ENCODE measurements at regions not wholly inside any gene's neighbourhood (a gene's known extent, or its start where the extent isn't known, plus 50 kb on each side); places are given as distances from the start of the nearest gene placed in this dataset.

DNA sequence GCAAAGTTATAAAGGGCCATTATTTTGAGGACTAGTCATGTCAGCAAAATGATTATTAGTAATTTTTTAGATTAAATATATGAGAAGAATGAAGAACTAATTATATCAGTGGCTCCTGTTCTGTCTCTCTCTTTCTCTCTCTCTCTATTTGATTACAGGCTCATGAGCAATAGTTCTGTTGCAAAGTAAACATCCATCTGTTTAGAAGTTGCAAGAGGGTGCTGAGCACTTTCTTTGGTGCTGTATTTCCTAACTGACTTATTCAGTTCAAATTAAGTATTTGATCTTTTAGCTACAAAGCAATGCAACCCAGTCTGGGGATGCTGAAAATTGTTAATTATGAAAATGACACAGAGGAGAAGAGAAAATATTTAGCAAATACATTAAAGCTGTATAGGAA is 408.1 kb upstream of the UBE2E3 start:
- H3K36me3 Mint-ChIP-seq (ENCODE audit: low read depth) = no peaks in the 10 kb centered on the region
- TF ChIP-seq, protein P1, sequence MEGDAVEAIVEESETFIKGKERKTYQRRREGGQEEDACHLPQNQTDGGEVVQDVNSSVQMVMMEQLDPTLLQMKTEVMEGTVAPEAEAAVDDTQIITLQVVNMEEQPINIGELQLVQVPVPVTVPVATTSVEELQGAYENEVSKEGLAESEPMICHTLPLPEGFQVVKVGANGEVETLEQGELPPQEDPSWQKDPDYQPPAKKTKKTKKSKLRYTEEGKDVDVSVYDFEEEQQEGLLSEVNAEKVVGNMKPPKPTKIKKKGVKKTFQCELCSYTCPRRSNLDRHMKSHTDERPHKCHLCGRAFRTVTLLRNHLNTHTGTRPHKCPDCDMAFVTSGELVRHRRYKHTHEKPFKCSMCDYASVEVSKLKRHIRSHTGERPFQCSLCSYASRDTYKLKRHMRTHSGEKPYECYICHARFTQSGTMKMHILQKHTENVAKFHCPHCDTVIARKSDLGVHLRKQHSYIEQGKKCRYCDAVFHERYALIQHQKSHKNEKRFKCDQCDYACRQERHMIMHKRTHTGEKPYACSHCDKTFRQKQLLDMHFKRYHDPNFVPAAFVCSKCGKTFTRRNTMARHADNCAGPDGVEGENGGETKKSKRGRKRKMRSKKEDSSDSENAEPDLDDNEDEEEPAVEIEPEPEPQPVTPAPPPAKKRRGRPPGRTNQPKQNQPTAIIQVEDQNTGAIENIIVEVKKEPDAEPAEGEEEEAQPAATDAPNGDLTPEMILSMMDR (conservative IDR thresholded peaks at IDR 0.05) = no peak
- no peak overlapping the region for H3K27ac Mint-ChIP-seq (ENCODE audit: unreplicated experiment)
- H3K27me3 Mint-ChIP-seq (ENCODE audit: low read depth) = no peaks in the 10 kb centered on the region
- no peak for DNase-seq (ENCODE audit: low read depth, low spot score)
- H3K9me3 Mint-ChIP-seq = no peaks in the 10 kb centered on the region
- H3K4me1 Mint-ChIP-seq = no peaks in the 10 kb centered on the region
- H3K4me3 Mint-ChIP-seq = no peak overlapping the region

DNA sequence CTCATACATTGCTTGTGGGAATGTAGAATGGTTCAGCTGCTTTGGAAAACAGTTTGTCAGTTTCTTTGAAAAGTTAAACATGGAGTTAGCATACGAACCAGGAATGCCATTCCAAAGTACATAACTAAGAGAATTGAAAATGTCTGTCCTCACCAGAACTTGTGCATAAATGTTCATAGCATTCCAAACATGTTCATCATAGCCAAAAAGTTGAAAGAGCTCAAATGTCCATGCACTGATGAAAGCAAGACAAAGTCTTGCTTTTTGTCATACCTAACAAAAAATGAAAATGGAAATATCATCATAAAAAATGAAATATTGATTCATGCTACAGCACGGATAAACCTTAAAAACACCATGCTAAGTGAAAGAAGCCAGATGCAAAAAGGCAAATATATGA is 408.8 kb upstream of the UBE2E3 start:
- Mint-ChIP-seq H3K4me3 (no peak overlapping the region), H3K27me3 (ENCODE audit: low read depth) (no peaks in the 10 kb centered on the region), H3K4me1 (no peaks in the 10 kb centered on the region), H3K36me3 (ENCODE audit: low read depth) (no peaks in the 10 kb centered on the region), H3K27ac (ENCODE audit: unreplicated experiment) (no peak overlapping the region), H3K9me3 (no peaks in the 10 kb centered on the region)
- no peak for DNase-seq (ENCODE audit: low read depth, low spot score)
- TF ChIP-seq, protein P1 (conservative IDR thresholded peaks at IDR 0.05) = no peak

DNA sequence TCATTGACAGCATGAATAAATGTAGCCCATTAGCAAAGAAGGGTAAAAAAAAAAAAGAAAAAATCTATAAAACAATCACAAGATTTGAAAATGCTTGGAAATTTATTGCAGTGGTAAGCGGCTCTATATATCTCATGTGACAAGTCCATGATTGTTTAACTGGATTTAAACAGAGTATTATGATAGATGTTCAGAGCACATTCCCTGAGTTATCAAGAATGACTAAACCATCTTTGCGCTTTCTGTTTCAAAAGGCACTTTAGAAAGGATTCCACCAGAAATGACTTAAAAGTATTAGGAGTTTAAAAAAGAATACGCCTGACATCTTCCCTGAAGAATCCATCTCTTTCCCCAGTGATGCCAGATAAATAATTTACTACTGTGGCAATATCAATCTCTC is 409.5 kb upstream of the UBE2E3 start:
- Mint-ChIP-seq H3K4me3 (no peak overlapping the region), H3K4me1 (no peaks in the 10 kb centered on the region), H3K36me3 (ENCODE audit: low read depth) (no peaks in the 10 kb centered on the region)

DNA sequence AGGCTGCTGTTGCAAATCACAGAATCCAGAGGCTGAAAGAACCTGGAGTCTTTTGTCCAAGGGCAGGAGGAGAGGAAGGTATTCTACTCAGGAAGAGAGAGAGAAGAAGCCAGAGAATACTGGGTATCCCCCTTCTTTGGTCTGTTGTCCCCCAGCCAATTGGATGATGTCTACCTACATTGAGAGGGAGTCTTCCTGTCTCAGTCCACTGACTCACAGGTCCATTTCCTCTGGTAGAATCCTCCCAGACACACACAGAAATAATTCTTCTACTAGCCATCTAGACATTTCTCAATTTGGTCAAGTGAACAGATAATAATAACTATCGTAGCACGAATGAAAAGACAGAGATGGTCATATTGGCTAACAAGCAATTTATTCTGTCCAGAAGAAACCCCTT is 416.4 kb upstream of the UBE2E3 start:
- no peaks in the 10 kb centered on the region for H3K27me3 Mint-ChIP-seq (ENCODE audit: low read depth)
- H3K4me1 Mint-ChIP-seq = no peaks in the 10 kb centered on the region
- H3K27ac Mint-ChIP-seq (ENCODE audit: unreplicated experiment) = no peak overlapping the region
- no peak for DNase-seq (ENCODE audit: low read depth, low spot score)
- H3K4me3 Mint-ChIP-seq = no peak overlapping the region
- no peaks in the 10 kb centered on the region for H3K9me3 Mint-ChIP-seq
- TF ChIP-seq, protein P1 (conservative IDR thresholded peaks at IDR 0.05) = no peak
- H3K36me3 Mint-ChIP-seq (ENCODE audit: low read depth) = no peaks in the 10 kb centered on the region

More for the DNA sequence above, 409.5 kb upstream of the UBE2E3 start:
- Mint-ChIP-seq H3K9me3 (no peaks in the 10 kb centered on the region), H3K27me3 (ENCODE audit: low read depth) (no peaks in the 10 kb centered on the region), H3K27ac (ENCODE audit: unreplicated experiment) (no peak overlapping the region)
- no peak for DNase-seq (ENCODE audit: low read depth, low spot score)
- TF ChIP-seq, protein P1 (conservative IDR thresholded peaks at IDR 0.05) = no peak

DNA sequence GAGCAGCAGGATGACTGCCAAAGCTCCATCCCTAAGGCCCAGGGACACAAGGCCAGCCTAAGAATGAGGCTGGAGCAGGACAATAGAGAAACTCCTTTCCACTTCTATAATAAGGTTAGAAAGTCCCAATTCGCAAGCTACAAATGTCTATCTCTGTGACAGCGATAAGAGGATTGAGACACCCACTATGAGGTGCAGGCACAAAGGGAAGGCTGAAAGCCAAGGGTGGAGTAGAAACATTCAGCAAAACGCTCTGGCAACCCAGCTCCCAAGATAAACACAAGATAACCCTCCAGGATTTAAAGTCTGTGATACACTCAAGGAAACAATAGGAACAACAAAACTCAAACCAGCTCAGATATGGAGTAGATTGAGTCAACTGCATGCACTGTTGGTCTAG is 418.0 kb upstream of the UBE2E3 start:
- DNase-seq (ENCODE audit: low read depth, low spot score) = no peak
- no peak overlapping the region for H3K27ac Mint-ChIP-seq (ENCODE audit: unreplicated experiment)

More for the DNA sequence above, 418.0 kb upstream of the UBE2E3 start:
- H3K27me3 Mint-ChIP-seq (ENCODE audit: low read depth) = no peaks in the 10 kb centered on the region
- H3K9me3 Mint-ChIP-seq = peaks cover 3% of the 10 kb centered on the region
- TF ChIP-seq, protein P1 (conservative IDR thresholded peaks at IDR 0.05) = no peak
- no peaks in the 10 kb centered on the region for H3K36me3 Mint-ChIP-seq (ENCODE audit: low read depth)
- H3K4me1 Mint-ChIP-seq = no peaks in the 10 kb centered on the region
- H3K4me3 Mint-ChIP-seq = no peak overlapping the region
